Glomerular visceral epithelial cell (primary cell): ENCODE measurements at regions not wholly inside any gene's neighbourhood (a gene's known extent, or its start where the extent isn't known, plus 50 kb on each side); places are given as distances from the start of the nearest gene placed in this dataset.
"Not testable (repeated sequence)": the region's sequence is repeated elsewhere in the genome, so short reads cannot be mapped to it uniquely, and the experiment has no call there.

Experiments
- DNase-seq: peaks from one replicate; pipeline ENCODE4 v3.0.0-alpha.2; 2016; ENCODE audit errors: extremely low spot score

DNA sequence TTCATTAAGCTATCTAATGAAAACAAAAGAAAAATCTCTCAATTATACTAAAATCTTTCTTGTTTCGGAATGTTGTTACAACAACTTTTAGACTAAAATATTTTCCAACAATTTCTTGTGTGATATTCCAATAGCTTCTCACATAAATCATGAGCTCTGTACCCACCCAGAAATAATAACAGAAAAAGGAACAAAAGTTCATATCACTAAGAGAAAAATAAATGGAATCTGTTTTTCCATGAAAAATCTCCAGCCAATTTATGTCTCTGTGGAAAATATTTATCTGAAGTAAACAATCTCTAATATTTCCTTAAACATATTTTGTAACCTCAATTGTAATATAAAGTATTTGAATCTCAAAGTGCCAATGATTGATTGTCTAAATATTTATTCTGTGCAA, 628.6 kb upstream of the ANKRD30A start:
- DNase-seq, result no peak

DNA sequence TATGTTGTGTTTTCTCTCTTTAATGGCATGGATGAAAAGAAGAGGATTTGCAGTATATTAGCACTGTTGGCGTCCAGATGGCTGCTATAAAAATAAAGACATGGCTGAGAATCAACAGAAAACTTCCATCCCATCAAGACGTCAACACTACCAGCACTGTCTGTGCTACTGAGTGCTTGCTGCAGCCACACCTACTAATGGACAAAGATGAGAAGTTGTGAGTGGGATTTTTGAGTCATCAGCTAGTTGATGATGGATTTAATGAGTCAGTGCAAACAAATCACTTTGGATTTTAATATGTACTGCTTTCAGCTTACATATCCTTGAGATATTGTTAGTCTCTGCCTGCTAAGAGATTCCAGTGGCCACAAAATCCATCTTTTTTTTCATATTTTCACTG, 631.0 kb upstream of the ANKRD30A start:
- no peak for DNase-seq

GRCh38 chr10:36493516-36493880, 631.9 kb upstream of the ANKRD30A start:
- no peak for DNase-seq

- DNase-seq, result no peak
Observed at GRCh38 chr10:36492590-36493515, 632.5 kb upstream of the ANKRD30A start.

- no peak for DNase-seq
Observed at GRCh38 chr10:36491926-36492325, 633.5 kb upstream of the ANKRD30A start.

GRCh38 chr10:36489611-36490228, 635.7 kb upstream of the ANKRD30A start:
- no peak for DNase-seq

- no peak for DNase-seq
Observed at GRCh38 chr10:36489181-36489580, 636.2 kb upstream of the ANKRD30A start.

DNA sequence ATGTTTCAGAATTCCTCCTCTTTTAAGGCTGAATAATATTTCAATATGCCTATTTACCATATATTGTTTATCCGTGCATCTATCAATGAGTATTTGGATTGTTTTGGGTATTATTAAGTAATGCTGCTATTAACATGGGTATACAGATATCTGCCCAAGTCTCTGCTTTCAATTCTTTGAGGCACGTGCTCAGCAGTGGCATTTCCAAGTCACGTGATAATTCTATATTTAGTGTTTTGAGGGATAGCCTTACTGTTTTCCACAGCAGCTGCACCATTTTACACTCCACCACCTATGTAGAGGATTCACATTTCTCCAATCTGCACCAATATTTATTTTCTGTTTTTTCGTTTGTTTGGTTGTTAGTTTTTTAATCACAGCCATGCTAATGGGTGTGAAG, 636.8 kb upstream of the ANKRD30A start:
- no peak for DNase-seq

GRCh38 chr10:36479073-36479472, 646.3 kb upstream of the ANKRD30A start:
- DNase-seq, result no peak

- DNase-seq, result no peak
Observed at GRCh38 chr10:36476399-36476798, 649.0 kb upstream of the ANKRD30A start.

GRCh38 chr10:36475746-36476145, 649.7 kb upstream of the ANKRD30A start:
- DNase-seq, result no peak

- DNase-seq, result no peak
Observed at GRCh38 chr10:36474456-36474855, 650.9 kb upstream of the ANKRD30A start.

DNA sequence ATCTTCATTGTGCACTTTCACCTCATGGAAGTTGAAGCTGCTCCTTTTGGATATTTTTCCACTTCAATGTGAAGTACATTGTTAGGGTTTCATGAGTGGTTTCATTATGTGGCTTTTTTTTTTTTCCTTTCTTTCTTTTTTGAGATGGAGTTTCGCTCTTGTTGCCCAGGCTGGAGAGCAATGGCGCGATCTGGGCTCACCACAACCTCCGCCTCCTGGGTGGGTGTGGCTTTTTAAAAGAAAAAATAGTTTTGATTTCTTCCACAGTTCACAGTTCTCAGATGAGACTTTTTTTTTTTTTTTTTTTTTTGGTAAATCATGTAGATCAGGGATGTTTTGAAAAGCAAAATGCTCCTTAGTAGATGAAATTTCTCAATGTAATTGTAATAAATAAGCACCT, 652.3 kb upstream of the ANKRD30A start:
- no peak for DNase-seq

GRCh38 chr10:36469585-36469984, 655.8 kb upstream of the ANKRD30A start:
- DNase-seq, result peak; percentile 47

GRCh38 chr10:36468620-36469019, 656.8 kb upstream of the ANKRD30A start:
- DNase-seq, result no peak

GRCh38 chr10:36465604-36466379, 659.6 kb upstream of the ANKRD30A start:
- no peak for DNase-seq

GRCh38 chr10:36464291-36464690, 661.1 kb upstream of the ANKRD30A start:
- DNase-seq, result no peak

GRCh38 chr10:36463390-36463789, 662.0 kb upstream of the ANKRD30A start:
- DNase-seq, result no peak

GRCh38 chr10:36462194-36462593, 663.2 kb upstream of the ANKRD30A start:
- no peak for DNase-seq

GRCh38 chr10:36458437-36458836, 667.0 kb upstream of the ANKRD30A start:
- DNase-seq, result not testable (repeated sequence)

- no peak for DNase-seq
Observed at GRCh38 chr10:36457751-36458150, 667.6 kb upstream of the ANKRD30A start.

GRCh38 chr10:36455526-36456133, 669.8 kb upstream of the ANKRD30A start:
- DNase-seq, result no peak
